ENCODE measurements at regions not wholly inside any gene's neighbourhood (a gene's known extent, or its start where the extent isn't known, plus 50 kb on each side); places are given as distances from the start of the nearest gene placed in this dataset.
A peak's percentile ranks its signal among the peaks of the same experiment; 100 is the strongest.

GRCh38 chr5:18977880-18978279 lies 1010.1 kb downstream of the CDH18 start:
- in situ Hi-C loops (cut with MboI; ENCODE audit: low sequenced_read_pairs) (no loop called here), dilution Hi-C loops (cut with HindIII; ENCODE audit: low sequenced_read_pairs, unreplicated experiment) (no loop called here), intact Hi-C loops (cut with micrococcal nuclease) (no loop called here)
- no peaks in the 10 kb centered on the region for H3K4me1 ChIP-seq (ENCODE audit: control insufficient read depth, insufficient read depth, low read length)
- no peak overlapping the region for H2BK120ac ChIP-seq (ENCODE audit: low read depth, low read length)
- CTCF ChIA-PET, result no interaction called here
- no TSS peak for BruUV-seq (replicated peaks)
- H2BK5ac ChIP-seq (ENCODE audit: low read depth, low read length, poor library complexity, severe bottlenecking), result no peak overlapping the region
- H4K91ac ChIP-seq (ENCODE audit: insufficient read depth, low read depth, low read length), result no peak overlapping the region
- H3K14ac ChIP-seq (replicated peaks; ENCODE audit: low read depth, low read length), result no peak overlapping the region
- no peak overlapping the region for H2AFZ ChIP-seq (replicated peaks; ENCODE audit: low read length, poor library complexity)
- DNase-seq, result no peak
- no peak for ATAC-seq (ENCODE audit: low read depth)
- H3K27me3 ChIP-seq (ENCODE audit: control insufficient read depth, insufficient read depth, low read length), result no peaks in the 10 kb centered on the region
- H3K18ac ChIP-seq (ENCODE audit: low read depth, low read length), result no peak overlapping the region
- TF ChIP-seq SMC3 (IDR thresholded peaks at IDR 0.05; ENCODE audit: low read depth, low read length) (no peak), USF2 (IDR thresholded peaks at IDR 0.05; ENCODE audit: low read depth, low read length) (no peak), MAFK (IDR thresholded peaks at IDR 0.05; ENCODE audit: low read depth, low read length) (peak; percentile 71), CHD1 (IDR thresholded peaks at IDR 0.05; ENCODE audit: low read depth, low read length) (no peak)
- POLR2A ChIA-PET (ENCODE audit: unreplicated experiment), result no interaction called here
- no peak overlapping the region for H3K4me2 ChIP-seq (ENCODE audit: low read depth, low read length)
- H3K79me1 ChIP-seq (ENCODE audit: low read depth in 1 of 2, low read length in 2 of 2), result no peaks in the 10 kb centered on the region
- H4K5ac ChIP-seq (ENCODE audit: low read depth, low read length), result no peak overlapping the region
- no peak overlapping the region for H4K8ac ChIP-seq (ENCODE audit: low read depth in 2 of 2, low read length in 2 of 2)
- no peak overlapping the region for H2AK5ac ChIP-seq (ENCODE audit: low read depth, low read length)
- H4K20me1 ChIP-seq (ENCODE audit: insufficient read depth, low read length), result no peaks in the 10 kb centered on the region
- no peak overlapping the region for H3K56ac ChIP-seq (ENCODE audit: extremely low read depth, insufficient read depth, low read length)
- H2BK15ac ChIP-seq (ENCODE audit: low read depth, low read length), result no peak overlapping the region
- H3K9me1 ChIP-seq (ENCODE audit: insufficient read depth, low read length), result no peaks in the 10 kb centered on the region
- no peak overlapping the region for H3K27ac ChIP-seq (ENCODE audit: insufficient read depth, low read length)
- H3K4me3 ChIP-seq (ENCODE audit: insufficient read depth, low read depth, low read length), result no peak overlapping the region
- H2AK9ac ChIP-seq (replicated peaks; ENCODE audit: low read depth, low read length, poor library complexity), result no peak overlapping the region
- no peak overlapping the region for H3K23ac ChIP-seq (ENCODE audit: low read depth, low read length)
- peaks cover 5% of the 10 kb centered on the region; the same call in 1 of the 2 replicates for H3K9me3 ChIP-seq (ENCODE audit: control insufficient read depth, insufficient read depth, low read length)
- no CpG with 5 or more reads among the region's 1 CpG for WGBS, 2 experiments (ENCODE audit: extremely low coverage in 2 of 2, insufficient read length in 1 of 2)
- H3K9ac ChIP-seq (ENCODE audit: low read depth, low read length), result no peak overlapping the region
- H3K4ac ChIP-seq (ENCODE audit: low read depth, low read length), result no peak overlapping the region
- H3K36me3 ChIP-seq (ENCODE audit: control insufficient read depth, insufficient read depth, low read length), result no peaks in the 10 kb centered on the region
- H2BK20ac ChIP-seq (ENCODE audit: low read depth, low read length), result no peak overlapping the region

All from IMR-90 (cell line).